ENCODE measurements at regions not wholly inside any gene's neighbourhood (a gene's known extent, or its start where the extent isn't known, plus 50 kb on each side); places are given as distances from the start of the nearest gene placed in this dataset.

DNA sequence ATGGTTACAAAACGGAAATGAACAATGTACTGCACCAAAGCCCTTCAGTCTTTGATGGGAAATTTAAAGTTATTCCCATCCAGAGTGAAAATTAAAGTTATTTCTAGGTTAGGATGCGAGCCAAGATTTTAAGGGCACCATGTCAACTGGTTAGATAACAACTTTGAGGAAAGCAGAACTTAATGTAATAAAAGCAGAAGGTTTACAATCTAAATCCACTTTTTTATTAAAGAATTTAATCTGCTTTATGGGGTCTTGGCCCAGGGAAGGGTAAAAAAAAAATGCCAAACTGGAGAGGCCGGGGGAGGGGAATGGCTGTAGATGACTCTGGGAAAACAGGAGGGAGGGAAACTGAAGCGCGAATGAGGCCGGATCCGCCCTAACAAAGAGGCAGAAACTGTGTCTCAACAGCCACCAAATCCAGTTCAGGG is 108.2 kb upstream of the ATF7IP start:
- DNase-seq: no peak

DNA sequence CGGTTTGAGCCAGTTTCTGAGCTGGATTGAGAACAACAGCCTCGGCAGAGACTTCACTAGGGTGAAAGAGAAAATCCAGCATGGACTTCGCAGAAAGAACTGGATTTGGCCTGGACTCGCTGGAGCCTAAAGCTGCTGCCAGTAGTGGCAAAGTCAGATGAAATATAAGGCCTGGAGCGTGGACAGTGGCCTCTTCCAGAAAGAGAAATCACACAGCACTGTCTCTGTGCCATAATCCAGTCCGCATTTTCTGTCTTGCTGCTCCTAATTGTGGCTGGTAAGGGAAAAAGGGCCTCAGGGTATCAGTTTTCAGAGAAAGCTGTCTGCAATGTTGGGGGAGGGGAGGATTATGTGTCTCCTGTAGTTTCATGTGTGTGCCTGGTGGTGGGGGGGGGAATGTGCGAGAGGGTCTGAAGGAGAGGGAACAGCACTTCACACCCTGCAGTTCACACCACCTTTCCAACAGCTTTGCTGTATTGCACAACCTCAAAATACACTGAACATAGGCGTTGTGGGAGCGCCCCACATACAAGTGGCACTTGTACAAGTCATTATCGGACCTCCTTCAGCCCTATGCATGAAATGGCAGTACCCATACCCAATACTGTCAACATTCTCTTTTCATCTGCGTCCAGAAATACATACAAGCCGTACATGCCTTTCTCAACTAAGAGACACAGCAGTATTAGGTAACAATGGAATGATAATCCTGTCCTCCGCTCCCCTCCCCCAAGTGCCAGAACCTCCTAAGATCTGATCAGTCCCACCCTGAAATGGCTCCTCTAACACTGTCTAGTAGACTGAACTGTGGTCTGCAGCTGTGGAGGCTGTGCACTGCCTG is 107.5 kb upstream of the ATF7IP start:
- peak; percentile 89 to 90 for DNase-seq

DNA sequence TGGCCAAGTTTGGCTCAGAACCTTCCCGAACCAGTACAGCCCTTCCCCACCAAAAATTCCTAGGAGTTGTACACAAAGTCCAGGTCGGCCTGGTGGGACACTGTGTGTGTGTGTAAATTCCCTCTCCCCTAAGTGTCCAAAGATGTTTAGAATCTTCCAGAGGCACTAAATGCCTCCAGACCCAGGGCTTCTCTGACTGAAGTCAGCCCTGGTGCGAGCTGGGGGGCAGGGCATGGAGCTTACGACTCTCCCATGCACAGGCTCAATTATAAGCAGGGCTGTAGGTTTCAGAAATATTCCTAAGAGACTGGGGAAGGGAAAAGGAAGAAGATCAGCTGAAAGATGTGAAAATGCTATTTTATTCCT is 106.9 kb upstream of the ATF7IP start:
- DNase-seq: no peak

- DNase-seq: no peak
Measured at GRCh38 chr12:14259481-14260010, 105.9 kb upstream of the ATF7IP start.

DNA sequence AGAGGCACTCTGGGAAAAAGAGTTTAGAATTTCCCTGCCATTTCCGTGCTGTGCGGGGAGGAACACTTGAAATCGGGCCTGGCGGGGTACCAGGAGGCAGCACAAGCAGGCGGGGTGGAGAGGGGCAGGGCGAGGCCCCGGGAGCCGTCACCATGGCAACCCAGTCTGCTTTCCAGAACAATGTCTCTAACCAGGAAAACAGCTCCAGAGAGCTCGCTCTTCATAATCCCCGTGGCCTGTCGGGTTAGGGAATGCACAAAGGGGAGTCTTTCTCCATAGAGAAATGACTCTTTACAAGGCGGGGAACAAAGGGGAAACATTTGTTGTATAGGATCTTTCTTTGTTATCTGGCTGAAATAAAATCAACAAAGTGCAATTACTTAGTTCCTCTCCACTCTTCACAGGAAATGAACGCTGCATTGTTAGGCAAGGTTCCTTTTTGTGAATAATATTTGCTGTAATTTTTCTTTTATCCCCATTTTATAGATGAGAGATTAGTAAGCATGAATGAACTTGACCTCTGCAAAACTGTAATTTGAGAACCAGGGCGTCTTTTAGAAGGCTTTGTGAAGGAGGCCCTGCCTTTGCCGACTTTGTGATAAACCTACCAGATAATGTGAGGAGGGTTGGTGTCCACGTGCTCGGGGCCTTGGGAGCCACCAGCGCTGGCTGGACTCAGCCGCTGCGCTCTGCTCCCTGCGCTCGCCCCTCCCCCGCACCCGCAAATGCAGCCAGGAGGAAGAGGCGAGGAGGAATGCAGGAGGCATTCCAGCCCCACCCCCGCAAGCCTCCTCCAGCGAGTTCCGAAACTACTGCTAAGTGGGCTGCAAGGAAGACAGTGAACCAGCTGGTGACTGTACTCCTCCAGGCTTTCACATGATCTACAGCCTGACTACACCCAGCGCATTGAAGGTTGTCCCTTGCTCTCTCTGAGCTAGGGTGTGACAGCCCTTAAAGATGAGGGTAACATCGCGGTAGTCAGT is 105.2 kb upstream of the ATF7IP start:
- no peak for DNase-seq

- no peak for DNase-seq
Measured at GRCh38 chr12:14261096-14261495, 104.4 kb upstream of the ATF7IP start.

DNA sequence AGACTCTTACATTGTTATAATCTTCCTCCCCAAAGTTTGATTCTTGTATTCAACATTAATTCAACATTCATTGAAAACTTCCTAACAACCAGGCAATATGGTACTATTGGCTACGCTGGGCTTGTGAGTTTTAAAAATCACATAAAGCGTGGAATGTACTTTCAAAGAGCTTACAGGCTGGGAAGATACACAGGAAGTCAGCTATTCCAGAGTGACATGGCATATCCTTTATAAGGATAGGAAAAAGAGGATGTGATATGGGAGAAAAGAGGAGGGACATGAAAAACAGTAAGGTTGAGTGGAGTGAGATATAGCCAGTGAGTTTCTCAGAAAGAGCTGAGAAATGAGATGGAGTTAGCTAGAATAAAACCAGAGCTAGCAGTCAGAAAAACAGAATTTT is 103.6 kb upstream of the ATF7IP start:
- no peak for DNase-seq

- no peak for DNase-seq
Measured at GRCh38 chr12:14262771-14263511, 102.5 kb upstream of the ATF7IP start.

DNA sequence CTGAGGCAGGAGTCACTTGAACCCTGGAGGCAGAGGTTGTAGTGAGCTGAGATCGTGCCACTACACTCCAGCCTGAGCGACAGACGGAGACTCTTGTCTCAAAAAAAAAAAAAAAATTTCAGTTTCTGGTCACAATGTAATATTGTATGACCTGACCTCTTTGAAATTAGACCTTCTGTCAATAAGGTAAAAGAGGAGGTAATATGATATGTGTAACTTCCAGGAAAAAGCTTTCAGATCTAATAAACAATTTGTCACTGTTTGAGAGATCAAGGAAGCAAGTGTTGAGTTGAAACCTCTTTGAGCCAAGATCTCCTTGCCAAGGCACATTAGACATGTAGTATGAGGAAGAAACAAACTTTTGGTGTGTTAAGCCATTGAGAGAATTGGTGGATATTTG is 101.7 kb upstream of the ATF7IP start:
- DNase-seq: no peak

- no peak for DNase-seq
Measured at GRCh38 chr12:14264316-14264715, 101.2 kb upstream of the ATF7IP start.

GRCh38 chr12:14264778-14265177 is 100.7 kb upstream of the ATF7IP start:
- no peak for DNase-seq

GRCh38 chr12:14268120-14268515 is 97.4 kb upstream of the ATF7IP start:
- DNase-seq: no peak

DNA sequence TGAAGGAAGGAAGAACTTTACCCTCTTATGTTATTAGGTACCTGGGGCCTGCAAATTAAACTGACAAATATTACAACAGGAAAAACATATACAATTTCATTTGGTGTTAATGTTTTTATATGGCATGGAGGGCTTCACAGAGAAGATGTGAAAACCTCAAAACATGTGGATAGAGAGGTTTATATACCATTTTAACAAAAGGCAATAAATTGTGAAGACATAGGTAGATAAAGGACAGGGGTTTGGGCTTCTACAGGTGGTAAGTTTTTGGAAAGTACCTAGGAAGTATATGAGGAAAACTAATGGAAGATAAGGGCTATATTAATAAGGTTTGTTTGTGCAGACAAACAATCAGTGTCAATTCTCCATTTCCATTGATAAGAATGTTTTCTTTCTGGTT is 95.1 kb upstream of the ATF7IP start:
- DNase-seq: no peak

GRCh38 chr12:14272956-14273912 is 92.2 kb upstream of the ATF7IP start:
- no peak for DNase-seq

- DNase-seq: no peak
Measured at GRCh38 chr12:14273913-14274311, 91.6 kb upstream of the ATF7IP start.

GRCh38 chr12:14275111-14275510 is 90.4 kb upstream of the ATF7IP start:
- DNase-seq: no peak

- no peak for DNase-seq
Measured at GRCh38 chr12:14275886-14276285, 89.6 kb upstream of the ATF7IP start.

GRCh38 chr12:14278294-14278953 is 87.1 kb upstream of the ATF7IP start:
- no peak for DNase-seq

DNA sequence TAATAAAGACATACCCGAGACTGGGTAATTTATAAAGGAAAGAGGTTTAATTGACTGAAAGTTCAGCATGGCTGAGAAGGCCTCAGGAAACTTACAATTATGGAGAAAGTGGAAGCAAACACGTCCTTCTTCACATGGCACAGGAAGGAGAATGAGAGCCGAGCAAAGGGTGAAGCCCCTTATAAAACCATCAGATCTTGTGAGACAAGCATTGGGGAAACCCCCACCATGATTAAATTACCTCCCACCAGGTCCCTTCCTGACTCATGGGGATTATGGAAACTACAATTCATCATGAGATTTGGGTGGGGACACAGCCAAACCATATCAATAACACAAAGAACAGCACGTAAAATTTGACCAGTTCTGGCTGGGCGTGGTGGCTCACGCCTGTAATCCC is 85.6 kb upstream of the ATF7IP start:
- no peak for DNase-seq

DNA sequence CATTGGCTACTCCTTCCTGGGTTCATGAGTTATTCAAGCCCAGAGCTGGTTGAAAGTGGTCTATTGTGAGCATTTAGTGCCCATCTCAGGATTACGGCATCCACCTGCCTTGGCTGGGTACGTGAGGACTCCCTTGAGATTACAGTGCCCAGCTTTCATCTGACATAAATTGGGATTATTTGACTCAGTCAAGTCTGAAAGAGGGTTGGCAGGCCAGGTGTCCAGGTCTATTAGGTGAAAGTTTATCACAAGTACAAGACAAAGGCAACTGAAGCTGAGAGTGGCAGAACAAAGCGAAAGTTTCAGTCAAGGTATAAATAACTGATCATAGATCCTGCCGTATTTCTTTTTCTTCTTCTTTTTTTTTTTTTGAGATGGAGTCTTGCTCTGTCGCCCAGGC is 84.6 kb upstream of the ATF7IP start:
- no peak for DNase-seq

DNA sequence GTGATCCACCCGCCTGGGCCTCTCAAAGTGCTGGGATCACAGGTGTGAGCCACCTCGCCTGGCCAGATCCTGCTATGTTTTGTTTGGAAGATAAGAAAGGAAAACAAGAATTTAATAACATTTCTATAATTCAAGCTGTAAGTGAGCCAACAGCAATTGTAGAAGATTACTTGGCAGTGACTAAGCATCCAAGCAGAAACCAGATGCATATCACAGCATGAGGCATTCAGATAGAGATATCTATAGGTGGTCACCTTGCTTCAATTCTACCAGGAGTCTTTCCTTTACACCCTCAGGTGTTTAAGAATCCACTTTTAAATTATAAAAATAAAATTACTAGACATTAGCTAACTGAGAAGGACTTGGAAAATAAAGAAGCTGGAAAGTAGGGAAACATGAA is 83.9 kb upstream of the ATF7IP start:
- DNase-seq: no peak
